GM18499 (cell line): ENCODE measurements at regions not wholly inside any gene's neighbourhood (a gene's known extent, or its start where the extent isn't known, plus 50 kb on each side); places are given as distances from the start of the nearest gene placed in this dataset.
A peak's percentile ranks its signal among the peaks of the same experiment; 100 is the strongest.

Experiments used
- ATAC-seq: cut with Tn5 transposase; IDR thresholded peaks from one replicate; pipeline ENCODE4 v1.9.1; 2021; ENCODE audit warnings: moderate number of reproducible peaks; ENCODE audit not compliant: insufficient read depth, unreplicated experiment

- ATAC-seq = no peak
These were observed 186.3 kb downstream of the OGFRL1 start for GRCh38 chr6:71474942-71475341.

GRCh38 chr6:71476371-71476770, 187.8 kb downstream of the OGFRL1 start:
- ATAC-seq = no peak

- no peak for ATAC-seq
These were observed 188.3 kb downstream of the OGFRL1 start for GRCh38 chr6:71476872-71477271.

- no peak for ATAC-seq
These were observed 190.4 kb downstream of the OGFRL1 start for GRCh38 chr6:71478834-71479541.

GRCh38 chr6:71480577-71480976, 192.0 kb downstream of the OGFRL1 start:
- no peak for ATAC-seq

GRCh38 chr6:71481011-71481410, 192.4 kb downstream of the OGFRL1 start:
- ATAC-seq = no peak

- no peak for ATAC-seq
These were observed 193.2 kb downstream of the OGFRL1 start for GRCh38 chr6:71481801-71482200.

GRCh38 chr6:71482742-71483141, 194.1 kb downstream of the OGFRL1 start:
- ATAC-seq = no peak

- peak; percentile 56 for ATAC-seq
These were observed 197.8 kb downstream of the OGFRL1 start for GRCh38 chr6:71486461-71486860.

- no peak for ATAC-seq
These were observed 199.6 kb downstream of the OGFRL1 start for GRCh38 chr6:71488186-71488585.

GRCh38 chr6:71489736-71490135, 201.1 kb downstream of the OGFRL1 start:
- ATAC-seq = no peak

GRCh38 chr6:71490876-71491275, 202.3 kb downstream of the OGFRL1 start:
- ATAC-seq = no peak

GRCh38 chr6:71491844-71492243, 203.2 kb downstream of the OGFRL1 start:
- no peak for ATAC-seq

- ATAC-seq = no peak
These were observed 204.1 kb downstream of the OGFRL1 start for GRCh38 chr6:71492668-71493067.

GRCh38 chr6:71496018-71496721, 207.6 kb downstream of the OGFRL1 start:
- ATAC-seq = peak; percentile 100

- no peak for ATAC-seq
These were observed 208.1 kb downstream of the OGFRL1 start for GRCh38 chr6:71496722-71497033.

- ATAC-seq = no peak
These were observed 210.0 kb downstream of the OGFRL1 start for GRCh38 chr6:71498638-71499037.

GRCh38 chr6:71499667-71500066, 211.1 kb downstream of the OGFRL1 start:
- no peak for ATAC-seq

GRCh38 chr6:71502168-71502567, 213.6 kb downstream of the OGFRL1 start:
- ATAC-seq = no peak

- ATAC-seq = no peak
These were observed 214.3 kb downstream of the OGFRL1 start for GRCh38 chr6:71502956-71503355.

- ATAC-seq = no peak
These were observed 218.6 kb downstream of the OGFRL1 start for GRCh38 chr6:71507183-71507582.
